GM12878 (cell line): ENCODE measurements at regions not wholly inside any gene's neighbourhood (a gene's known extent, or its start where the extent isn't known, plus 50 kb on each side); places are given as distances from the start of the nearest gene placed in this dataset.

Source experiments
- ATAC-seq: fragments of 200-7000 bp; cut with Tn5 transposase; 3 replicates; pipeline ENCODE4 v1.9.1; 2020; ENCODE audit warnings: mild to moderate bottlenecking, moderate library complexity
- BruUV-seq: library from RNA; stranded (reverse); fragments of 400-500 nt; replicated peaks from 2 replicates; lab custom pipeline; 2021; lab: Mats Ljungman, UMichigan
- CTCF ChIA-PET: fragments of 300-600 bp; sonication (Branson Sonifier 250); formaldehyde crosslinking; extraction: SDS; loops from one replicate; lab custom pipeline; 2021; ENCODE audit warnings: inconsistent platforms; lab: Yijun Ruan, JAX
- POLR2A ChIA-PET: fragments of 350-600 bp; formaldehyde crosslinking; extraction: SDS; loops from one replicate; lab custom pipeline; 2021; ENCODE audit warnings: inconsistent platforms; lab: Charles Lee
- RAD21 ChIA-PET: fragments of 300-600 bp; sonication (Branson Sonifier 250); formaldehyde crosslinking; loops from one replicate; lab custom pipeline; 2023; ENCODE audit warnings: antibody characterized with exemption; ENCODE audit not compliant: unreplicated experiment; lab: Charles Lee
- SMC1A ChIA-PET: fragments of 300-600 bp; sonication (Branson Sonifier 250); formaldehyde crosslinking; loops from one replicate; lab custom pipeline; 2023; ENCODE audit not compliant: unreplicated experiment, uncharacterized antibody; lab: Charles Lee
- DNase-seq: peaks from one replicate; pipeline ENCODE4 v3.0.0-alpha.2; 2011; ENCODE audit warnings: low read depth, low spot score
- FAIRE-seq: peaks from 3 replicates; lab custom pipeline; 2011; peaks lifted over from hg19 to GRCh38; lab: Jason Lieb, UNC
- H2AFZ ChIP-seq: 2 replicates; pipeline ENCODE4 v1.6.0; 2011; ENCODE audit warnings: low read depth, low read length, control low read depth; ENCODE audit not compliant: control insufficient read depth
- H3K27ac ChIP-seq: 2 replicates; pipeline ENCODE4 v1.5.1; 2011; ENCODE audit warnings: control low read depth; ENCODE audit not compliant: control insufficient read depth, insufficient read depth
- H3K27me3 ChIP-seq, 2 experiments: replicated peaks in 1 of 2; 2 replicates each; pipeline versions ENCODE4 v1.6.0 to v1.6.1; 2011; ENCODE audit warnings: low read length in 1 of 2; ENCODE audit not compliant: control insufficient read depth in 2 of 2, insufficient read depth in 2 of 2
- H3K36me3 ChIP-seq, 2 experiments: 2 replicates each; pipeline ENCODE4 v1.5.1; 2011; ENCODE audit warnings: low read length in 1 of 2; ENCODE audit not compliant: control insufficient read depth in 2 of 2, insufficient read depth in 2 of 2
- H3K4me1 ChIP-seq: 2 replicates; pipeline ENCODE4 v1.6.1; 2011; ENCODE audit warnings: mild to moderate bottlenecking, low read length, moderate library complexity, mixed read lengths; ENCODE audit not compliant: control insufficient read depth, insufficient read depth
- H3K4me2 ChIP-seq: 2 replicates; pipeline ENCODE4 v1.6.0; 2011; ENCODE audit warnings: control low read depth; ENCODE audit not compliant: control insufficient read depth, insufficient read depth
- H3K4me3 ChIP-seq: fragments of 200-600 bp; sonication (generic); 2 replicates; pipeline ENCODE4 v1.5.1; 2016
- H3K79me2 ChIP-seq: 2 replicates; pipeline ENCODE4 v1.6.0; 2011; ENCODE audit warnings: low read length; ENCODE audit not compliant: control insufficient read depth, insufficient read depth
- H3K9ac ChIP-seq: 2 replicates; pipeline ENCODE4 v1.8.0; 2011; ENCODE audit warnings: low read length, control low read depth, mixed read lengths; ENCODE audit not compliant: control insufficient read depth, insufficient read depth
- H3K9me3 ChIP-seq: replicated peaks from 3 replicates; pipeline ENCODE4 v1.5.1; 2011; ENCODE audit warnings: mild to moderate bottlenecking, low read length; ENCODE audit not compliant: control insufficient read depth, insufficient read depth
- H4K20me1 ChIP-seq: 2 replicates; pipeline ENCODE4 v1.6.0; 2011; ENCODE audit not compliant: control insufficient read depth, insufficient read depth
- BMI1 ChIP-seq: fragments of 450-650 bp; IDR thresholded peaks from 2 replicates; pipeline ENCODE4 v1.6.1; 2016; ENCODE audit warnings: mild to moderate bottlenecking, moderate library complexity, borderline replicate concordance
- CHD2 ChIP-seq: IDR thresholded peaks from 2 replicates; pipeline ENCODE4 v1.6.1; 2011; ENCODE audit warnings: low read depth, low read length, improper control_type of control experiment, borderline replicate concordance
- NFYA ChIP-seq: IDR thresholded peaks from 2 replicates; pipeline ENCODE4 v1.6.1; 2011; ENCODE audit warnings: low read depth, mild to moderate bottlenecking, low read length, improper control_type of control experiment, borderline replicate concordance
- NR2C1 ChIP-seq: fragments of 450-650 bp; IDR thresholded peaks from 2 replicates; pipeline ENCODE4 v1.6.1; 2017; ENCODE audit warnings: antibody characterized with exemption, mild to moderate bottlenecking, moderate library complexity
- NR2C2 ChIP-seq: IDR thresholded peaks from 2 replicates; pipeline ENCODE4 v1.6.1; 2011; ENCODE audit warnings: borderline replicate concordance, low read depth; ENCODE audit not compliant: control insufficient read depth, insufficient read length
- PML ChIP-seq: IDR thresholded peaks from 2 replicates; pipeline ENCODE4 v1.6.1; 2012; ENCODE audit warnings: low read length, inconsistent platforms
- POLR2AphosphoS2 ChIP-seq: IDR thresholded peaks from 2 replicates; pipeline ENCODE4 v1.6.1; 2011; ENCODE audit warnings: low read depth, mild to moderate bottlenecking, low read length, improper control_type of control experiment, moderate library complexity
- RAD51 ChIP-seq: fragments of 450-650 bp; IDR thresholded peaks from 2 replicates; pipeline ENCODE4 v1.6.1; 2016; ENCODE audit warnings: moderate library complexity, mild to moderate bottlenecking, inconsistent platforms
- RELB ChIP-seq: fragments of 450-650 bp; IDR thresholded peaks from 2 replicates; pipeline ENCODE4 v1.6.1; 2017; ENCODE audit warnings: low read depth, mild to moderate bottlenecking, moderate library complexity
- SIN3A ChIP-seq: IDR thresholded peaks from 2 replicates; pipeline ENCODE4 v1.6.1; 2012; ENCODE audit warnings: low read depth, low read length, improper control_type of control experiment
- SPI1 ChIP-seq: IDR thresholded peaks from 2 replicates; pipeline ENCODE4 v1.6.1; 2011; ENCODE audit warnings: low read depth, mild to moderate bottlenecking, low read length, moderate library complexity, borderline replicate concordance; ENCODE audit not compliant: insufficient read depth
- TCF12 ChIP-seq: IDR thresholded peaks from 2 replicates; pipeline ENCODE4 v1.6.1; 2011; ENCODE audit warnings: low read depth, mild to moderate bottlenecking, low read length
- WGBS: methylation state at CpG from one replicate; pipeline ENCODE4 v1.1.6; 2016; ENCODE audit warnings: low lambda C conversion rate; ENCODE audit not compliant: insufficient replicate concordance, insufficient coverage; ENCODE audit errors: missing lambda C conversion rate; 5-methylcytosine and 5-hydroxymethylcytosine counted together
- in situ Hi-C: fragments of 300-500 bp; cut with MboI; formaldehyde crosslinking; loops from 9 replicates; pipeline ENCODE4 v1.14.3; 2018; ENCODE audit warnings: mixed read lengths
- intact Hi-C: fragments of 100-400 bp; cut with micrococcal nuclease; formaldehyde crosslinking; loops from one replicate; pipeline ENCODE4 v1.14.2; 2022; ENCODE audit not compliant: unreplicated experiment
- TF ChIP-seq, protein P1 (sequence below): IDR thresholded peaks from 2 replicates; pipeline ENCODE4 v1.6.1; 2011; ENCODE audit warnings: low read depth, low read length, improper control_type of control experiment, borderline replicate concordance
- TF ChIP-seq, protein P2 (sequence below): IDR thresholded peaks from 2 replicates; pipeline ENCODE4 v1.6.1; 2011; ENCODE audit warnings: borderline replicate concordance, low read depth, mild to moderate bottlenecking, moderate library complexity, low read length; ENCODE audit not compliant: insufficient read depth, poor library complexity, severe bottlenecking

DNA sequence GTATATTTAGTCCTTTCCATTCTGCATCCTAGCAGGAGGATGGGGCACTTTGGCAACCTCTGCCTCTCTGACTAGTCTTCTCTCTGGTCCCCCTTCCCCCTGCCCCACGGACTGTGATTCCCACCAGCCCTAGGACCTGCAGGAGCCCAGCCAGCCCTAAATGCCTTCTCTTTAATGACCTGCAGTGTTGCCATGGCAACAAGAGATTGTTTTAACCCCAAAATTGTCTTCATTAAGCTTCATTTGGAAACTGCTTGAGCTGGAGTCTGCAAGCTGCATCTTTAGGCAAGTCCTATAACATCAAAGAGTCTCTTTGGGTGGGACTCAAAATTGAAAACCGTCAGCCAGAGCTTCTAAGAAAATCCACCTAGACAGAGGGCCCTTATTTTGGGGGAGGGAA lies 59.7 kb upstream of the ANKRD34C start (continued):
- TF ChIP-seq, protein P1, sequence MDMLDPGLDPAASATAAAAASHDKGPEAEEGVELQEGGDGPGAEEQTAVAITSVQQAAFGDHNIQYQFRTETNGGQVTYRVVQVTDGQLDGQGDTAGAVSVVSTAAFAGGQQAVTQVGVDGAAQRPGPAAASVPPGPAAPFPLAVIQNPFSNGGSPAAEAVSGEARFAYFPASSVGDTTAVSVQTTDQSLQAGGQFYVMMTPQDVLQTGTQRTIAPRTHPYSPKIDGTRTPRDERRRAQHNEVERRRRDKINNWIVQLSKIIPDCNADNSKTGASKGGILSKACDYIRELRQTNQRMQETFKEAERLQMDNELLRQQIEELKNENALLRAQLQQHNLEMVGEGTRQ, result no peak
- TF ChIP-seq CHD2 (no peak), NR2C2 (no peak), TCF12 (no peak), POLR2AphosphoS2 (no peak), RAD51 (no peak), PML (no peak), SPI1 (no peak), NFYA (no peak), SIN3A (no peak)
- TF ChIP-seq, protein P2, sequence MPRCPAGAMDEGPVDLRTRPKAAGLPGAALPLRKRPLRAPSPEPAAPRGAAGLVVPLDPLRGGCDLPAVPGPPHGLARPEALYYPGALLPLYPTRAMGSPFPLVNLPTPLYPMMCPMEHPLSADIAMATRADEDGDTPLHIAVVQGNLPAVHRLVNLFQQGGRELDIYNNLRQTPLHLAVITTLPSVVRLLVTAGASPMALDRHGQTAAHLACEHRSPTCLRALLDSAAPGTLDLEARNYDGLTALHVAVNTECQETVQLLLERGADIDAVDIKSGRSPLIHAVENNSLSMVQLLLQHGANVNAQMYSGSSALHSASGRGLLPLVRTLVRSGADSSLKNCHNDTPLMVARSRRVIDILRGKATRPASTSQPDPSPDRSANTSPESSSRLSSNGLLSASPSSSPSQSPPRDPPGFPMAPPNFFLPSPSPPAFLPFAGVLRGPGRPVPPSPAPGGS, result no peak

- H3K9me3 ChIP-seq, result no peaks in the 10 kb centered on the region; the same call in 2 of the 3 replicates
- DNase-seq (no peak), FAIRE-seq (no peak)
- H3K4me3 ChIP-seq, result no peak overlapping the region
- no peaks in the 10 kb centered on the region for H3K79me2 ChIP-seq
- WGBS, result 4% methylated on average over 2 of the region's 2 CpGs
- H3K4me2 ChIP-seq, result no peak overlapping the region
- ChIA-PET RAD21 (no interaction called here), CTCF (no interaction called here), SMC1A (interaction anchor here (1.0 kb wide), 1 partner anchor 193 kb away, joined by 3 read pairs; no protein-coding TSS in a partner anchor)
- no peaks in the 10 kb centered on the region for H3K36me3 ChIP-seq
- intact Hi-C loops, result no loop called here
- TF ChIP-seq NR2C1, result no peak
- TF ChIP-seq RELB, result no peak
- no peak for TF ChIP-seq BMI1
- TF ChIP-seq, all 136 proteins: peak for 0
- H3K4me1 ChIP-seq, result no peaks in the 10 kb centered on the region
- in situ Hi-C loops, result no loop called here
- no peak for ATAC-seq
- H2AFZ ChIP-seq, result no peak overlapping the region
- POLR2A ChIA-PET, result no interaction called here
- H3K27me3 ChIP-seq, result peaks cover 0 to 10% of the 10 kb centered on the region in 2 experiments; a peak in 2 of 4 replicates
- BruUV-seq, result no TSS peak
- H3K27ac ChIP-seq, result no peak overlapping the region
- H4K20me1 ChIP-seq, result no peaks in the 10 kb centered on the region; the same call in 1 of the 2 replicates
- H3K9ac ChIP-seq, result no peak overlapping the region
Measured at GRCh38 chr15:79221696-79222095, 60.8 kb upstream of the ANKRD34C start.
